BJ (cell line): ENCODE measurements at regions not wholly inside any gene's neighbourhood (a gene's known extent, or its start where the extent isn't known, plus 50 kb on each side); places are given as distances from the start of the nearest gene placed in this dataset.

ENCODE experiments used
- CTCF ChIA-PET: fragments of 350-600 bp; formaldehyde crosslinking; extraction: SDS; loops from one replicate; lab custom pipeline; 2021; ENCODE audit warnings: antibody characterized with exemption, inconsistent platforms; lab: Yijun Ruan, JAX
- POLR2A ChIA-PET: fragments of 300-600 bp; sonication (Branson Sonifier 250); formaldehyde crosslinking; extraction: SDS; loops from one replicate; lab custom pipeline; 2021; ENCODE audit warnings: antibody characterized with exemption; lab: Charles Lee
- DNase-seq: peaks from one replicate; pipeline ENCODE4 v3.0.0-alpha.2; 2011; ENCODE audit warnings: low read depth
- H3K27me3 ChIP-seq: 2 replicates; pipeline ENCODE4 v1.6.0; 2011; ENCODE audit warnings: low read length; ENCODE audit not compliant: control insufficient read depth, insufficient read depth
- H3K36me3 ChIP-seq: 2 replicates; pipeline ENCODE4 v1.5.1; 2011; ENCODE audit warnings: low read length; ENCODE audit not compliant: control insufficient read depth, insufficient read depth
- H3K4me3 ChIP-seq: 2 replicates; pipeline ENCODE4 v1.5.1; 2011; ENCODE audit warnings: low read depth, mild to moderate bottlenecking, control low read depth, low read length
- TF ChIP-seq, protein P1 (sequence below): IDR thresholded peaks from 2 replicates; pipeline ENCODE4 v1.5.1; 2011; ENCODE audit warnings: low read depth, mild to moderate bottlenecking, control low read depth, inconsistent platforms, low read length, moderate library complexity; ENCODE audit not compliant: insufficient read depth

DNA sequence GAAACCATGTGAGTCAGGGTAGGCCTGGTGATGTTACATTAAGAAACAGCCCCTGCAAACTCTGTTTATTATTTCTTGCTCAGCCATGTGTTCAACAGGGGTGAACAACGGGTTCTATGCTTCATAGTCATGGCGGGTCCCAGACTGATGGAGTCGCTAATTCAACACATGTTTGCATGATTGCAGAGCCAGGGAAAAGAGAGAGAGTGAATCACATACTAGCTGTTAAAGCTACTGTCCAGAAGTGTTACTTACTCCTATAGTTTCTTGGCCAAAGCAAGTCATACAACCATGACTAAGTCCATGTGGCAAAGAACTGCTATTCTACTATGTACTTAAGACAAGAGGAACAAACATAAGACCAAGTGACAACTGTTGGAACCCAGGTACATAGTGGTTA lies 241.2 kb upstream of the SKOR2 start:
- DNase-seq, result no peak
- Histone ChIP-seq H3K36me3 (no peaks in the 10 kb centered on the region), H3K27me3 (no peaks in the 10 kb centered on the region), H3K4me3 (no peak overlapping the region)
- ChIA-PET POLR2A (no interaction called here), CTCF (interaction anchor here (1.4 kb wide), 1 partner anchor 12 kb away, joined by 3 read pairs; no protein-coding TSS in a partner anchor)
- TF ChIP-seq, protein P1, sequence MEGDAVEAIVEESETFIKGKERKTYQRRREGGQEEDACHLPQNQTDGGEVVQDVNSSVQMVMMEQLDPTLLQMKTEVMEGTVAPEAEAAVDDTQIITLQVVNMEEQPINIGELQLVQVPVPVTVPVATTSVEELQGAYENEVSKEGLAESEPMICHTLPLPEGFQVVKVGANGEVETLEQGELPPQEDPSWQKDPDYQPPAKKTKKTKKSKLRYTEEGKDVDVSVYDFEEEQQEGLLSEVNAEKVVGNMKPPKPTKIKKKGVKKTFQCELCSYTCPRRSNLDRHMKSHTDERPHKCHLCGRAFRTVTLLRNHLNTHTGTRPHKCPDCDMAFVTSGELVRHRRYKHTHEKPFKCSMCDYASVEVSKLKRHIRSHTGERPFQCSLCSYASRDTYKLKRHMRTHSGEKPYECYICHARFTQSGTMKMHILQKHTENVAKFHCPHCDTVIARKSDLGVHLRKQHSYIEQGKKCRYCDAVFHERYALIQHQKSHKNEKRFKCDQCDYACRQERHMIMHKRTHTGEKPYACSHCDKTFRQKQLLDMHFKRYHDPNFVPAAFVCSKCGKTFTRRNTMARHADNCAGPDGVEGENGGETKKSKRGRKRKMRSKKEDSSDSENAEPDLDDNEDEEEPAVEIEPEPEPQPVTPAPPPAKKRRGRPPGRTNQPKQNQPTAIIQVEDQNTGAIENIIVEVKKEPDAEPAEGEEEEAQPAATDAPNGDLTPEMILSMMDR, result no peak

DNA sequence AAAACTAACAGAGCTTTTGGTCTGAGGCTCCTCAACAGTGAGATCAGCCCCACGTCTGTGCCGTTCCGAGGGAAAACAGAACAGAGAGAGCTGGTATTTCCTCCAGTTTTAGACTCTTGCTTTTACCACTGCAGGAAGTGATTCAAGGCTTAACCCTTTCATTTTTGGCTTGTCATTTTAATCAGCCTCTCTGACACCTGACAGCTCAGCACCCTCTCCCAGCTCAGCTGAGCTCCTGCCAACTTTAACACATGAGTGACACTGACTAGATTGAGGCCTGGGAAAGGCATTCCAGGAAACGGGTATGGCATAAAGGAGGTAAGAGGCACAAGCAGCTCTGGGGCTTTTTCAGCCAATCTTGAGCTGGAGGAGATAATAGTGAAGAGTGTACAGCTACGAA lies 239.4 kb upstream of the SKOR2 start:
- Histone ChIP-seq H3K27me3 (no peaks in the 10 kb centered on the region), H3K4me3 (no peak overlapping the region), H3K36me3 (no peaks in the 10 kb centered on the region)
- CTCF ChIA-PET, result no interaction called here
- POLR2A ChIA-PET, result no interaction called here
- TF ChIP-seq, protein P1, result no peak
- DNase-seq, result no peak

DNA sequence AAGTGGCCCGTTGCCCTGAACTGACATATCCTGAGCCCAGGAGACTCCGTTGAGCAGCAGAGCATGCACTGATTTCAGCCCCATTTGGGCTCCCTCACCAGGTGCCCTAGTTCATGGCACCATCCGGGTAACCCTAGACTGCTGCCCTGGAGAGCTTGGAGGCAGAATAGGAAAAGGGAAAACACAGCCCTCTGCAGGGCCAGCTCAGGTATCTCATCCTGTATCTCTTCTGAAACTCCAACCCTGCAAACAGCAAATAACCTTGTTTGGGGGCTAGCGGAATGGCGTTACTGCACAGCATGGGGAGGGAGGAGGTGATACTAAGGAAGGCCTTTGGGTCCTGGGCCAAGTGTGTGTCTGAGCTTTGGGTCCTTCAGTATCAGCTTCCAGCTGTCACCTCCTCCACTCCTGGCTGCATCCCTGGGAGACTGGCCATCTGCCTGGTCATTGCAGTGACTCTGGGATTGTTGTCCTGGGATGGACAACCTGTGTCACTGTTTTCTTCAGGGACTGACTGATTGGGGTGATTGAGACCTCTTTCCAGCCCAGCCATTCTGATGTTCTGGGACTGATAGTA lies 233.8 kb upstream of the SKOR2 start:
- no peak overlapping the region for H3K4me3 ChIP-seq
- TF ChIP-seq, protein P1, result no peak
- no peak for DNase-seq
- no peaks in the 10 kb centered on the region for H3K36me3 ChIP-seq
- CTCF ChIA-PET, result no interaction called here
- POLR2A ChIA-PET, result no interaction called here
- no peaks in the 10 kb centered on the region; the same call in 1 of the 2 replicates for H3K27me3 ChIP-seq

DNA sequence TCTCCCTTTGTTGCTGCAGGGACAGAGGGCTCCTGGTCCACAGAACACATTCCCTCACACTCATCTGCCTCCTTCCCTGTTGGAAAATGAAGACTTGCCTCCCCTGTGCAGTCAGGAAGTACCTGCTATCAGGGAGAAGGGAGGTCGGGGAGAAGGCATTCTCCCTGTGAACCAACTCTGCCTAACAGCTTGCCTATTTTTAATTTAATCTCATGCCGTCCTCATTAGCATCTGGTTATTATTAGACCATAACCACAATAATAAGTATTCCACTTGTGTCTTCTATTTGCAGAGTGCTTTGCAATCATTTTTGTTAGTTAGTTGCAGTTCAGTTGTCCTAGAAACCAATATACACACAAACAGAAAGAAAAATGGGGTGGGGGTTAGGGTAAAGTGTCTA lies 232.6 kb upstream of the SKOR2 start:
- TF ChIP-seq, protein P1, result no peak
- Histone ChIP-seq H3K4me3 (no peak overlapping the region), H3K27me3 (no peaks in the 10 kb centered on the region; the same call in 1 of the 2 replicates), H3K36me3 (no peaks in the 10 kb centered on the region)
- DNase-seq, result no peak
- CTCF ChIA-PET, result no interaction called here
- POLR2A ChIA-PET, result no interaction called here

DNA sequence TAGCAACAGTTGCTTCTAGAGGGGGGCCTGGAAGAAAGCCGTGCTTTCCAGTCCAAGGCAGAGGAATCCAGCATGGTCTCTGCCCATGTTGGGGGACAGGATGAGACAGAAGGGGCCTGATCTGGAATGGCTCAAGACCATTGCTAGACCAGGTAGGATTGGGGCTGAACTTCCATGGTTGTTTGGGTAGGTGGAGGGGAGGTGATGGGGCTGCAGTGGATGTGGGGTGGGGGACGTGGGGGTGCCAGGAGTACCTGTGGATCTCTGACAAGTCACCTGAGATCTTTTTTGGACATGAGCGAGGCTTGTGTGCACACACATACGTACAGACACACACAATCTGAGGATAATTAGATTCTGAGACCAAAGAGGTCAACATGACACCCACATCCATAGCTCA lies 228.7 kb upstream of the SKOR2 start:
- TF ChIP-seq, protein P1, result no peak
- DNase-seq, result no peak
- Histone ChIP-seq H3K36me3 (no peaks in the 10 kb centered on the region), H3K4me3 (no peak overlapping the region), H3K27me3 (no peaks in the 10 kb centered on the region; the same call in 1 of the 2 replicates)
- CTCF ChIA-PET, result no interaction called here
- POLR2A ChIA-PET, result no interaction called here
